SH-SY5Y (cell line): ENCODE measurements at regions not wholly inside any gene's neighbourhood (a gene's known extent, or its start where the extent isn't known, plus 50 kb on each side); places are given as distances from the start of the nearest gene placed in this dataset.

Experiments used
- GATA2 ChIP-seq: IDR thresholded peaks from 2 replicates; pipeline ENCODE4 v1.6.1; 2011; ENCODE audit warnings: mild to moderate bottlenecking, low read depth, low read length
- GATA3 ChIP-seq: IDR thresholded peaks from 2 replicates; pipeline ENCODE4 v1.6.1; 2011; ENCODE audit warnings: low read depth, mild to moderate bottlenecking, low read length, moderate library complexity

- TF ChIP-seq GATA3 (no peak), GATA2 (no peak)
Measured at GRCh38 chr5:94045839-94046782, 304.7 kb upstream of the POU5F2 start.
